ENCODE measurements at regions not wholly inside any gene's neighbourhood (a gene's known extent, or its start where the extent isn't known, plus 50 kb on each side); places are given as distances from the start of the nearest gene placed in this dataset.

- Histone ChIP-seq H3K9me3 (ENCODE audit: insufficient read depth, low read length) (peaks cover 6% of the 10 kb centered on the region; the same call in 1 of the 2 replicates), H3K4me3 (ENCODE audit: insufficient read length, low read depth) (no peak overlapping the region), H3K27me3 (ENCODE audit: insufficient read depth, insufficient read length) (no peaks in the 10 kb centered on the region), H3K9ac (ENCODE audit: insufficient read length, low read depth) (no peak overlapping the region), H3K4me1 (ENCODE audit: insufficient read depth, insufficient read length) (no peaks in the 10 kb centered on the region), H3K36me3 (ENCODE audit: insufficient read depth, insufficient read length, low read length) (no peaks in the 10 kb centered on the region)
- no peak for DNase-seq (ENCODE audit: low read depth, low spot score)
- TF ChIP-seq YY1 (IDR thresholded peaks at IDR 0.05; ENCODE audit: insufficient read depth, insufficient read length), result no peak
Observed at GRCh38 chr4:14008494-14008893, 381.0 kb upstream of the BOD1L1 start.

- H3K4me1 ChIP-seq (ENCODE audit: insufficient read depth, insufficient read length), result no peaks in the 10 kb centered on the region
- no peak overlapping the region for H3K4me3 ChIP-seq (ENCODE audit: insufficient read length, low read depth)
- no peak for TF ChIP-seq YY1 (IDR thresholded peaks at IDR 0.05; ENCODE audit: insufficient read depth, insufficient read length)
- no peak for TF ChIP-seq ZNF274 (IDR thresholded peaks at IDR 0.05; ENCODE audit: low read depth, low read length)
- TF ChIP-seq SUZ12 (IDR thresholded peaks at IDR 0.05; ENCODE audit: extremely low read depth, insufficient read depth, insufficient read length), result no peak
- H3K9me3 ChIP-seq (ENCODE audit: insufficient read depth, low read length), result peaks cover 14% of the 10 kb centered on the region; the same call in 1 of the 2 replicates
- H3K36me3 ChIP-seq (ENCODE audit: insufficient read depth, insufficient read length, low read length), result no peaks in the 10 kb centered on the region
- no peak for DNase-seq (ENCODE audit: low read depth, low spot score)
- no peaks in the 10 kb centered on the region for H3K27me3 ChIP-seq (ENCODE audit: insufficient read depth, insufficient read length)
- no peak overlapping the region for H3K9ac ChIP-seq (ENCODE audit: insufficient read length, low read depth)
Observed at GRCh38 chr4:14018191-14018853, 390.8 kb upstream of the BOD1L1 start.

- no peak for DNase-seq (ENCODE audit: low read depth, low spot score)
- no peak overlapping the region for H3K9ac ChIP-seq (ENCODE audit: insufficient read length, low read depth)
Observed at GRCh38 chr4:14022456-14022855, 394.9 kb upstream of the BOD1L1 start.

GRCh38 chr4:14023036-14023435, 395.5 kb upstream of the BOD1L1 start:
- Histone ChIP-seq H3K4me1 (ENCODE audit: insufficient read depth, insufficient read length) (no peaks in the 10 kb centered on the region), H3K9ac (ENCODE audit: insufficient read length, low read depth) (no peak overlapping the region), H3K36me3 (ENCODE audit: insufficient read depth, insufficient read length, low read length) (no peaks in the 10 kb centered on the region), H3K9me3 (ENCODE audit: insufficient read depth, low read length) (no peaks in the 10 kb centered on the region), H3K27me3 (ENCODE audit: insufficient read depth, insufficient read length) (no peaks in the 10 kb centered on the region), H3K4me3 (ENCODE audit: insufficient read length, low read depth) (no peak overlapping the region)
- no peak for DNase-seq (ENCODE audit: low read depth, low spot score)
- TF ChIP-seq ZNF274 (IDR thresholded peaks at IDR 0.05; ENCODE audit: low read depth, low read length) (no peak), YY1 (IDR thresholded peaks at IDR 0.05; ENCODE audit: insufficient read depth, insufficient read length) (no peak)

More at GRCh38 chr4:14022456-14022855, 394.9 kb upstream of the BOD1L1 start:
- H3K36me3 ChIP-seq (ENCODE audit: insufficient read depth, insufficient read length, low read length), result no peaks in the 10 kb centered on the region
- H3K27me3 ChIP-seq (ENCODE audit: insufficient read depth, insufficient read length), result no peaks in the 10 kb centered on the region
- no peaks in the 10 kb centered on the region for H3K4me1 ChIP-seq (ENCODE audit: insufficient read depth, insufficient read length)
- no peak overlapping the region for H3K4me3 ChIP-seq (ENCODE audit: insufficient read length, low read depth)
- H3K9me3 ChIP-seq (ENCODE audit: insufficient read depth, low read length), result no peaks in the 10 kb centered on the region
- TF ChIP-seq YY1 (IDR thresholded peaks at IDR 0.05; ENCODE audit: insufficient read depth, insufficient read length) (no peak), ZNF274 (IDR thresholded peaks at IDR 0.05; ENCODE audit: low read depth, low read length) (no peak), SUZ12 (IDR thresholded peaks at IDR 0.05; ENCODE audit: extremely low read depth, insufficient read depth, insufficient read length) (no peak)

GRCh38 chr4:14023896-14024295, 396.4 kb upstream of the BOD1L1 start:
- no peak overlapping the region for H3K9ac ChIP-seq (ENCODE audit: insufficient read length, low read depth)
- no peaks in the 10 kb centered on the region for H3K4me1 ChIP-seq (ENCODE audit: insufficient read depth, insufficient read length)
- no peak overlapping the region for H3K4me3 ChIP-seq (ENCODE audit: insufficient read length, low read depth)
- no peaks in the 10 kb centered on the region for H3K36me3 ChIP-seq (ENCODE audit: insufficient read depth, insufficient read length, low read length)
- DNase-seq (ENCODE audit: low read depth, low spot score), result no peak
- no peaks in the 10 kb centered on the region for H3K9me3 ChIP-seq (ENCODE audit: insufficient read depth, low read length)
- H3K27me3 ChIP-seq (ENCODE audit: insufficient read depth, insufficient read length), result no peaks in the 10 kb centered on the region
- TF ChIP-seq ZNF274 (IDR thresholded peaks at IDR 0.05; ENCODE audit: low read depth, low read length), result no peak
- TF ChIP-seq SUZ12 (IDR thresholded peaks at IDR 0.05; ENCODE audit: extremely low read depth, insufficient read depth, insufficient read length), result no peak
- no peak for TF ChIP-seq YY1 (IDR thresholded peaks at IDR 0.05; ENCODE audit: insufficient read depth, insufficient read length)

- no peaks in the 10 kb centered on the region for H3K27me3 ChIP-seq (ENCODE audit: insufficient read depth, insufficient read length)
- DNase-seq (ENCODE audit: low read depth, low spot score), result no peak
- H3K4me1 ChIP-seq (ENCODE audit: insufficient read depth, insufficient read length), result no peaks in the 10 kb centered on the region
- no peak overlapping the region for H3K9ac ChIP-seq (ENCODE audit: insufficient read length, low read depth)
- H3K36me3 ChIP-seq (ENCODE audit: insufficient read depth, insufficient read length, low read length), result no peaks in the 10 kb centered on the region
- no peak overlapping the region for H3K4me3 ChIP-seq (ENCODE audit: insufficient read length, low read depth)
- TF ChIP-seq ZNF274 (IDR thresholded peaks at IDR 0.05; ENCODE audit: low read depth, low read length) (no peak), YY1 (IDR thresholded peaks at IDR 0.05; ENCODE audit: insufficient read depth, insufficient read length) (no peak), SUZ12 (IDR thresholded peaks at IDR 0.05; ENCODE audit: extremely low read depth, insufficient read depth, insufficient read length) (no peak)
- H3K9me3 ChIP-seq (ENCODE audit: insufficient read depth, low read length), result no peaks in the 10 kb centered on the region
Observed at GRCh38 chr4:14025111-14025510, 397.6 kb upstream of the BOD1L1 start.

GRCh38 chr4:14025891-14026290, 398.4 kb upstream of the BOD1L1 start:
- Histone ChIP-seq H3K36me3 (ENCODE audit: insufficient read depth, insufficient read length, low read length) (no peaks in the 10 kb centered on the region), H3K4me3 (ENCODE audit: insufficient read length, low read depth) (no peak overlapping the region), H3K9ac (ENCODE audit: insufficient read length, low read depth) (no peak overlapping the region), H3K9me3 (ENCODE audit: insufficient read depth, low read length) (no peaks in the 10 kb centered on the region), H3K27me3 (ENCODE audit: insufficient read depth, insufficient read length) (no peaks in the 10 kb centered on the region), H3K4me1 (ENCODE audit: insufficient read depth, insufficient read length) (no peaks in the 10 kb centered on the region)
- TF ChIP-seq SUZ12 (IDR thresholded peaks at IDR 0.05; ENCODE audit: extremely low read depth, insufficient read depth, insufficient read length) (no peak), ZNF274 (IDR thresholded peaks at IDR 0.05; ENCODE audit: low read depth, low read length) (no peak), YY1 (IDR thresholded peaks at IDR 0.05; ENCODE audit: insufficient read depth, insufficient read length) (no peak)
- no peak for DNase-seq (ENCODE audit: low read depth, low spot score)

Data from NT2/D1 (cell line).